ENCODE measurements at regions not wholly inside any gene's neighbourhood (a gene's known extent, or its start where the extent isn't known, plus 50 kb on each side); places are given as distances from the start of the nearest gene placed in this dataset.

GRCh38 chr7:140249036-140249806 lies 72.4 kb upstream of the KDM7A start:
- no peak for TF ChIP-seq CTCF (IDR thresholded peaks at IDR 0.05)
- Mint-ChIP-seq H3K9me3 (no peaks in the 10 kb centered on the region), H3K4me1 (peaks cover 11% of the 10 kb centered on the region), H3K4me3 (no peak overlapping the region), H3K36me3 (ENCODE audit: low read depth) (no peaks in the 10 kb centered on the region), H3K27me3 (no peaks in the 10 kb centered on the region), H3K27ac (no peak overlapping the region)
- CTCF ChIA-PET, result no interaction called here
- no peak for DNase-seq
- POLR2A ChIA-PET, result interaction anchor here (0.5 kb wide), 1 partner anchor 71 kb away, joined by 16 read pairs; no protein-coding TSS in a partner anchor
- intact Hi-C loops (cut with micrococcal nuclease), result no loop called here
- no peak for ATAC-seq (ENCODE audit: low read depth)

GRCh38 chr7:140247559-140247958 lies 70.8 kb upstream of the KDM7A start:
- CTCF ChIA-PET, result no interaction called here
- ATAC-seq (ENCODE audit: low read depth), result no peak
- no peak for DNase-seq
- POLR2A ChIA-PET, result interaction anchor here (0.9 kb wide), 1 partner anchor 37 kb away, joined by 13 read pairs; no protein-coding TSS in a partner anchor
- Mint-ChIP-seq H3K27me3 (no peaks in the 10 kb centered on the region), H3K27ac (no peak overlapping the region), H3K36me3 (ENCODE audit: low read depth) (no peaks in the 10 kb centered on the region), H3K4me1 (peaks cover 8% of the 10 kb centered on the region), H3K4me3 (no peak overlapping the region), H3K9me3 (no peaks in the 10 kb centered on the region)
- intact Hi-C loops (cut with micrococcal nuclease), result no loop called here
- no peak for TF ChIP-seq CTCF (IDR thresholded peaks at IDR 0.05)

DNA sequence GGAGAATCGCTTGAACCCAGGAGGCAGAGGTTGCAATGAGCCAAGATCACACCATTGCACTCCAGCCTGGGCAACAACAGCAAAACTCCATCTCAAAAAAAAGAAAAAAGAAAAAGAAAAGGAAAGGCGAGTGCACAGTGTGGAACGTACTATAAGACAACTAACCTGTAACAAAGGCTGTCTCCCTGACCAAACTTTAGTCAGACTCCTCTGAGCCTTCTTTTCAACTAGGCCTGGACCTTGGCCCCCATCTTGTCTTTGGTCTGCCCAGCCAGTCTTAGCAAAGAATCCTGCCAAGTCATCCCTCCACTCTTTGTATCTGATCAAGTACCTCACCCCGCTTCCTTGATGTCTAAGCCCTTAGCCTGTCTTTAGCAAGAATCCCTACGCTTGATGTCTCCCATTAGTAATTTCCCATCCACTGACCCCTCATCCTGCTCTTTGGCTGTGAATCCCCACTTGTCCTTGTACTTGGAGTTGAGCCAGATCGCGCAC lies 68.9 kb upstream of the KDM7A start:
- Mint-ChIP-seq H3K27me3 (no peaks in the 10 kb centered on the region), H3K4me1 (peaks cover 19% of the 10 kb centered on the region), H3K4me3 (no peak overlapping the region), H3K36me3 (ENCODE audit: low read depth) (no peaks in the 10 kb centered on the region), H3K9me3 (no peaks in the 10 kb centered on the region), H3K27ac (no peak overlapping the region)
- DNase-seq (no peak), ATAC-seq (ENCODE audit: low read depth) (no peak)
- ChIA-PET POLR2A (no interaction called here), CTCF (no interaction called here)
- TF ChIP-seq CTCF (IDR thresholded peaks at IDR 0.05), result no peak
- intact Hi-C loops (cut with micrococcal nuclease), result no loop called here

- Mint-ChIP-seq H3K27ac (peak overlapping the region; percentile 69), H3K36me3 (ENCODE audit: low read depth) (no peaks in the 10 kb centered on the region), H3K27me3 (no peaks in the 10 kb centered on the region), H3K9me3 (no peaks in the 10 kb centered on the region), H3K4me3 (peak overlapping the region; percentile 56), H3K4me1 (peaks cover 21% of the 10 kb centered on the region)
- ATAC-seq (ENCODE audit: low read depth) (peak; percentile 57), DNase-seq (no peak)
- TF ChIP-seq CTCF (IDR thresholded peaks at IDR 0.05), result no peak
- intact Hi-C loops (cut with micrococcal nuclease), result loop anchor here (1.0 kb wide), 1 partner anchor 12 kb away; no protein-coding TSS in a partner anchor
- POLR2A ChIA-PET, result interaction anchor here (0.6 to 2.4 kb wide), 3 partner anchors 65 to 155 kb away, joined by 3 to 7 read pairs (median 5); no protein-coding TSS in a partner anchor
- CTCF ChIA-PET, result interaction anchor here (1.1 kb wide), 1 partner anchor 65 kb away, joined by 4 read pairs; the partner anchor contains the start of gene KDM7A
Observed at GRCh38 chr7:140242057-140243031, 65.6 kb upstream of the KDM7A start.

- no peak overlapping the region for H3K27ac Mint-ChIP-seq
- no peak overlapping the region for H3K4me3 Mint-ChIP-seq
- no peak for ATAC-seq (ENCODE audit: low read depth)
Observed at GRCh38 chr7:140239653-140239935, 62.8 kb upstream of the KDM7A start.

More at GRCh38 chr7:140239653-140239935, 62.8 kb upstream of the KDM7A start:
- ChIA-PET CTCF (no interaction called here), POLR2A (interaction anchor here (0.6 kb wide), 2 partner anchors 11 to 12 kb away, joined by 3 read pairs; no protein-coding TSS in a partner anchor)
- intact Hi-C loops (cut with micrococcal nuclease), result no loop called here
- no peaks in the 10 kb centered on the region for H3K36me3 Mint-ChIP-seq (ENCODE audit: low read depth)
- H3K9me3 Mint-ChIP-seq, result no peaks in the 10 kb centered on the region
- peaks cover 25% of the 10 kb centered on the region for H3K4me1 Mint-ChIP-seq
- H3K27me3 Mint-ChIP-seq, result no peaks in the 10 kb centered on the region
- no peak for DNase-seq
- no peak for TF ChIP-seq CTCF (IDR thresholded peaks at IDR 0.05)

All from activated B cell treated with CpG ODN at 0.5 μM for 24 hours (primary cell).